DOHH2 (cell line): ENCODE measurements at regions not wholly inside any gene's neighbourhood (a gene's known extent, or its start where the extent isn't known, plus 50 kb on each side); places are given as distances from the start of the nearest gene placed in this dataset.

Experiments used
- H3F3A ChIP-seq: fragments of 200-600 bp; sonication (generic), shearing (Covaris generic); 2 replicates; pipeline ENCODE4 v1.6.0; 2016; ENCODE audit warnings: antibody characterized with exemption, mild to moderate bottlenecking; ENCODE audit not compliant: control insufficient read depth, insufficient read depth
- H3K27ac ChIP-seq: fragments of 200-600 bp; sonication (generic); 2 replicates; pipeline ENCODE4 v1.5.1; 2014; ENCODE audit warnings: low read depth, mild to moderate bottlenecking, low read length, moderate library complexity
- H3K27me3 ChIP-seq: fragments of 200-600 bp; sonication (generic); 2 replicates; pipeline ENCODE4 v1.6.1; 2014; ENCODE audit warnings: mild to moderate bottlenecking, low read length, mixed read lengths; ENCODE audit not compliant: control insufficient read depth
- H3K36me3 ChIP-seq: fragments of 200-600 bp; sonication (generic); 2 replicates; pipeline ENCODE4 v1.6.1; 2014; ENCODE audit warnings: mild to moderate bottlenecking, low read length, moderate library complexity, mixed read lengths; ENCODE audit not compliant: control insufficient read depth
- H3K4me1 ChIP-seq: fragments of 200-600 bp; sonication (generic); 2 replicates; pipeline ENCODE4 v1.6.1; 2014; ENCODE audit warnings: mild to moderate bottlenecking, low read length, mixed read lengths; ENCODE audit not compliant: control insufficient read depth
- H3K4me2 ChIP-seq: fragments of 200-600 bp; sonication (generic); 2 replicates; pipeline ENCODE4 v1.6.0; 2014; ENCODE audit warnings: mild to moderate bottlenecking, low read length, moderate library complexity
- H3K4me3 ChIP-seq: fragments of 200-600 bp; sonication (generic); 2 replicates; pipeline ENCODE4 v1.5.1; 2014; ENCODE audit warnings: mild to moderate bottlenecking, low read length, mixed read lengths
- H3K79me2 ChIP-seq: fragments of 200-600 bp; sonication (generic); 2 replicates; pipeline ENCODE4 v1.6.1; 2014; ENCODE audit warnings: mild to moderate bottlenecking, low read length, mixed read lengths; ENCODE audit not compliant: control insufficient read depth
- H3K9me2 ChIP-seq: fragments of 200-600 bp; sonication (generic); replicated peaks from 2 replicates; pipeline ENCODE4 v1.6.1; 2014; ENCODE audit warnings: mild to moderate bottlenecking, low read length, mixed read lengths; ENCODE audit not compliant: control insufficient read depth
- H3K9me3 ChIP-seq: fragments of 200-600 bp; sonication (generic); 2 replicates; pipeline ENCODE4 v1.6.1; 2014; ENCODE audit warnings: antibody characterized with exemption, low read length, mixed read lengths; ENCODE audit not compliant: control insufficient read depth, insufficient read depth
- H4K20me1 ChIP-seq: fragments of 200-600 bp; sonication (generic); 2 replicates; pipeline ENCODE4 v1.6.0; 2014; ENCODE audit warnings: low read depth, mild to moderate bottlenecking, antibody characterized with exemption, low read length, moderate library complexity; ENCODE audit not compliant: control insufficient read depth, insufficient read depth
- CTCF ChIP-seq: fragments of 200-600 bp; sonication (generic); IDR thresholded peaks from one replicate; pipeline ENCODE4 v1.5.1; 2014; ENCODE audit warnings: antibody characterized with exemption, mild to moderate bottlenecking, low read depth, low read length; ENCODE audit not compliant: poor library complexity, severe bottlenecking
- EZH2phosphoT487 ChIP-seq: fragments of 200-600 bp; sonication (generic); IDR thresholded peaks from 2 replicates; pipeline ENCODE4 v1.6.1; 2017; ENCODE audit warnings: borderline replicate concordance, mild to moderate bottlenecking, antibody characterized with exemption, low read length, moderate library complexity, mixed read lengths

- Histone ChIP-seq H3K4me3 (no peak overlapping the region), H3K9me2 (no peaks in the 10 kb centered on the region), H3F3A (no peaks in the 10 kb centered on the region), H4K20me1 (no peaks in the 10 kb centered on the region), H3K9me3 (no peaks in the 10 kb centered on the region), H3K36me3 (no peaks in the 10 kb centered on the region), H3K79me2 (no peaks in the 10 kb centered on the region), H3K27me3 (no peaks in the 10 kb centered on the region), H3K27ac (no peak overlapping the region), H3K4me1 (no peaks in the 10 kb centered on the region), H3K4me2 (no peak overlapping the region)
- TF ChIP-seq CTCF = no peak
- no peak for TF ChIP-seq EZH2phosphoT487
Observed at GRCh38 chr5:156051972-156052371, 275.0 kb upstream of the SGCD start.

- TF ChIP-seq EZH2phosphoT487 (no peak), CTCF (no peak)
- no peaks in the 10 kb centered on the region for H3K79me2 ChIP-seq
- no peaks in the 10 kb centered on the region for H3F3A ChIP-seq
- H3K27me3 ChIP-seq = no peaks in the 10 kb centered on the region
- no peaks in the 10 kb centered on the region for H3K9me3 ChIP-seq
- H3K9me2 ChIP-seq = no peaks in the 10 kb centered on the region
- no peak overlapping the region for H3K4me3 ChIP-seq
- H4K20me1 ChIP-seq = no peaks in the 10 kb centered on the region
- H3K27ac ChIP-seq = no peak overlapping the region
- no peaks in the 10 kb centered on the region for H3K36me3 ChIP-seq
- H3K4me2 ChIP-seq = no peak overlapping the region
- no peaks in the 10 kb centered on the region for H3K4me1 ChIP-seq
Observed at GRCh38 chr5:156052656-156053055, 274.3 kb upstream of the SGCD start.

- Histone ChIP-seq H3K9me3 (no peaks in the 10 kb centered on the region), H3F3A (no peaks in the 10 kb centered on the region), H3K4me3 (no peak overlapping the region), H3K79me2 (no peaks in the 10 kb centered on the region), H3K4me2 (no peak overlapping the region), H3K9me2 (no peaks in the 10 kb centered on the region), H3K27ac (no peak overlapping the region), H4K20me1 (no peaks in the 10 kb centered on the region), H3K4me1 (no peaks in the 10 kb centered on the region), H3K36me3 (no peaks in the 10 kb centered on the region), H3K27me3 (no peaks in the 10 kb centered on the region)
- TF ChIP-seq CTCF (no peak), EZH2phosphoT487 (no peak)
Observed at GRCh38 chr5:156053056-156053455, 273.9 kb upstream of the SGCD start.

- Histone ChIP-seq H3K9me2 (no peaks in the 10 kb centered on the region), H3K9me3 (no peaks in the 10 kb centered on the region), H3K36me3 (no peaks in the 10 kb centered on the region), H4K20me1 (no peaks in the 10 kb centered on the region), H3K79me2 (no peaks in the 10 kb centered on the region), H3K4me1 (no peaks in the 10 kb centered on the region), H3K27ac (no peak overlapping the region), H3K4me3 (no peak overlapping the region), H3F3A (no peaks in the 10 kb centered on the region), H3K4me2 (no peak overlapping the region), H3K27me3 (no peaks in the 10 kb centered on the region)
- TF ChIP-seq EZH2phosphoT487 (no peak), CTCF (no peak)
Observed at GRCh38 chr5:156076912-156077311, 250.1 kb upstream of the SGCD start.
